GM21786 (cell line): ENCODE measurements at regions not wholly inside any gene's neighbourhood (a gene's known extent, or its start where the extent isn't known, plus 50 kb on each side); places are given as distances from the start of the nearest gene placed in this dataset.

Experiments
- ATAC-seq: cut with Tn5 transposase; IDR thresholded peaks from one replicate; pipeline ENCODE4 v1.9.1; 2021; ENCODE audit not compliant: unreplicated experiment

GRCh38 chr13:65907666-65908525 is 1322.2 kb downstream of the PCDH9 start:
- ATAC-seq, result no peak

GRCh38 chr13:65901723-65902122 is 1328.4 kb downstream of the PCDH9 start:
- ATAC-seq, result no peak

DNA sequence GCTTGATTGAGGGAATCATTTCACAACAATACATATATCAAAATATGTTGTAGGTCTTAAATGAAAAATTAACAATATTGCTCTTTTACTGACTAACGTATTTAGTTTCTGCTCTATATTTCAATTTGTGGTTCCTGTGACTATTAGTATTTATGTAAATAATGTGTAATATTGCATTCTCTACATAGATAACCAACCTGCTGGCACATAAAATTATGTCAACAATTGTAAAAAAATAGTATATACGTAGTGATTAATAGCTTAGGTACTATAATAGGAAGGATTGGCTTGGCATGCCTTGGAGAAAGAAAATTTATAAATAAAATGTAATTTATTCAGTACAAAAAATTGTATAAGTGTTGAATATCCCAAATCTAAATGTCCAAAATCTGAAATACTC is 1336.1 kb downstream of the PCDH9 start:
- ATAC-seq, result no peak

- ATAC-seq, result no peak
These were observed 1337.3 kb downstream of the PCDH9 start for GRCh38 chr13:65892859-65893258.

DNA sequence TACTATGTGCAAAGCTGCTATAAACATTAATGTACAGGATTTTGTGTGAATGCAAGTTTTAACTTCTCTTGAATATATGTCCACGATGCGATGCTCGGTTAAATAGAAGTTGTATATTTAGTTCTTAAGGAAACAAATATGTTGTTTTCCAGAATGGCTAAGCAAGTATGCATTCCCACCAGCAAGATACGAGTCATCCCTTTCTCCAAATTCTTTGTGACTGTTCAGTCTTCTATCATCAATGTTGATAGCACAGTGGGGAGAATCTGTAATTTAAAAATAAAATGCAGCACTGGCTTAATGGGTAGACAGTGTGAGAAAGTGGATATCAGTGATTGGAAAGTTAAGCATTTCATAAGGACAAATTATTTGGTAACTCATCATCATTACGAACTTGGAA is 1340.8 kb downstream of the PCDH9 start:
- no peak for ATAC-seq

DNA sequence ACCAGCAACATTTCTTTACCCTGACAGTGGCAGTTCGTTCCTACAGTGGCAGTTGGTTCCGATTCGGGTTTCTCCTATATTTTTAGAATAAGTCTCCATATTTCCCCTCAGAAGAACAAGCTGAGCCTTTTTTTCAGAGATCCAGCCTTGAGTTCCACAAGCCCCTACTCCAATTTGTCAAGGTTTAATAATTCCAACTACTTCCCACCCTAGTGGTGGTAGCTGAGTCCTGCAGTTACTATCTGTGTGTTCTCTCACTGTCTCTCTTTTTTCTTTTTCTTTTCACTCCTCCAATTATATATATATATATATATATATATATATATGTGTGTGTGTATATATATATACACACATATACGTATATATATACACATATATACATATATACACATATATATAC is 1347.3 kb downstream of the PCDH9 start:
- no peak for ATAC-seq

DNA sequence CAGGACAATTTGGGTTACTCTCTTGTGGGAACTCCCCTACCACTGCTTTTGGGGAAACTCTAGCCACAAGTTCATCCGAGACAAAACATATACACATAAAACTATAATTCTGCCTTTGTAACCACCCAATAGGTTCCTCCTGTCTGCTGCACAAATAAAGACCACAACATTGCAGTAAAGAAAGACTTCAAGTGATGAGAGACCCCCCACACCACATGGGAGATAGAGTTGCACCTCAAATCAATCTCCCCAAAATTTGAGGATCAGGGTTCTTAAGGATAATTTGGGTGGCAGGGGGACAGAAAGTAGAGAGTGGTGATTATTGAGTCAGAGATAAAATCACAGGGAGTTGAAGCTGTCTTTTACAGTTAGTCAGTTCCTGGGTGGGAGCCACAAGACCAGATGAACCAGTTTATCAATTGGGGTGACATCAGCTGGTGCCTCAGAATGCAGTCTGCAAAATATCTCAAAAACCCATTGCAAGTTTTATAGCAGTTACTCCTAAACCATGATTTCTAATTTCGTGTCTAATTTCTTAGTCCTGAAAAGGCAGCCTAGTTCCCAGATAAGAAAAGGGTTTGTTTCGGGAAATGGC is 1348.5 kb downstream of the PCDH9 start:
- ATAC-seq, result no peak

- no peak for ATAC-seq
These were observed 1355.1 kb downstream of the PCDH9 start for GRCh38 chr13:65875031-65875430.

DNA sequence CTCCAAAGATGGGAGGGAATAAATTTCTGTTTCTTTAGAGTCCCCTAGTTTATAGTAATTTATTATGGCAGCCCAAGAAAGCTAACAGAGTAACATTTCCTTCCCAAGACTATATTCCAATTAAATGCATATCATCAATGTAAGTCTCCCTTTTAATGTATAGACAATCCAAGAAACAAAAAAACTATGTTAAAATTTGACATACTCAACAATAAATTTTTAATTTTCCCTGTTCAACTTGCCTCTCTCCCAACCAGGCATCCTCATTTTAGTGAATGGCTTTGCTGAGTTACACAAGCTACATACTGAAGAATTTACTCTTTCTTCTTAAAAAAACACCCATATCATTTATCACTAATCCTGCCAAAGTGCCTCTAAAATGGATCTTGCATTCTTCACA is 1357.7 kb downstream of the PCDH9 start:
- ATAC-seq, result no peak

DNA sequence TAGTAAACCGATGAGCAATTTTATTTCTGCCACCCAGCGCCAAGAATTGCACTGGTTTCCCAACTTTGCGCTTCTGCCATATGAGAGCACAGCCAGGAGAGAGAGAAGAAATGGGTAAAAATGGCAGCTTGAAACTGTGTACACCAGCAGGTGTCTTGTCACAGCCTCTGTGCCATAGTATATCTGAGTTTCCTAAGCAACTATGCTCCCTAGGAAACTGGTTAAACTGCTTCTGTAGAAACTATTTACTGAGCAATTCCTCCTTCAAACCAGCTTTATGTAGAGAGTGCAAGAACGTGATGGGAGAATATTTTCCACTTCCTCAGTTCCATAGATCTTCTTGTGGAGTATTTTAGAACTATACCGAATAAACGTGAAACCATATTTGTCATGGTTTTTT is 1361.3 kb downstream of the PCDH9 start:
- no peak for ATAC-seq

GRCh38 chr13:65868099-65868498 is 1362.0 kb downstream of the PCDH9 start:
- ATAC-seq, result no peak

DNA sequence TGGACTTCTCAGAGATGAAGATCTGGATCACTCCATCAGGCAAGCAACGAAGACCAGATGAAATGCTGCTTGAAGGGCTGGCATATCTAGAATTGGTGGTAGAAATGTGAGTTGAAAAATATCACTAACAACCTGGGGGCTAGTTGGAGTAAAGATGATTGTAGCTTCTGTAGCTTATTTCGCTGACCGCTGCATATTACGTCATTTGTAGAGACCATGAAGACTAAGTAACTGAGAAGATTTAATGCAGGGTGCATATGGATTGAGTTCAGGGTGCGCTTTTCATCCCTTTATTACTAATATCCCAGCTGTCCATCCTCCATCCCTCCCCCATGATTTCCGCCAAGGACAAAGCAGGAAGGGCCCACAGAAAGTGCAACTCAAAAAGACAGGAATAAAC is 1364.0 kb downstream of the PCDH9 start:
- ATAC-seq, result no peak

- no peak for ATAC-seq
These were observed 1364.9 kb downstream of the PCDH9 start for GRCh38 chr13:65865206-65865605.

GRCh38 chr13:65864039-65864438 is 1366.1 kb downstream of the PCDH9 start:
- no peak for ATAC-seq

DNA sequence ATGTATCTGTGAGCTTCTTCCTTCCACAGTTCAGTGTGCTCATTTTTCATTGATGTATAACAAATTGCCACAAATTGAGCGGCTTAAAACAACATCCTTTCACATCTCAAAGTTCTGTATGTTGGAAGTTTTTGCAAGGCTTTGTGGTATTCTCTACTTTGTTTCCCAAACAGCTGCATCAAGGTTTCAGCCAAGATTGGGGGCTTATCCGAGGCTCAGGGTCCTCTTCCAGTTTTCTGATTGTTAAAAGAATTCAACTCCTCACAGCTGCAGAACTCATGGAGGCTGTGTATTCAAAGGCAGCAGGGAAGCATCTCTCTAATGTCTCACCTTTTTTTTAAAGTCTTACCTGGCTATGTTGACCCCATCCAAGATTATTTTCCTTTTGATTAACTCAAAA is 1369.8 kb downstream of the PCDH9 start:
- no peak for ATAC-seq

GRCh38 chr13:65857942-65858565 is 1372.1 kb downstream of the PCDH9 start:
- ATAC-seq, result no peak

DNA sequence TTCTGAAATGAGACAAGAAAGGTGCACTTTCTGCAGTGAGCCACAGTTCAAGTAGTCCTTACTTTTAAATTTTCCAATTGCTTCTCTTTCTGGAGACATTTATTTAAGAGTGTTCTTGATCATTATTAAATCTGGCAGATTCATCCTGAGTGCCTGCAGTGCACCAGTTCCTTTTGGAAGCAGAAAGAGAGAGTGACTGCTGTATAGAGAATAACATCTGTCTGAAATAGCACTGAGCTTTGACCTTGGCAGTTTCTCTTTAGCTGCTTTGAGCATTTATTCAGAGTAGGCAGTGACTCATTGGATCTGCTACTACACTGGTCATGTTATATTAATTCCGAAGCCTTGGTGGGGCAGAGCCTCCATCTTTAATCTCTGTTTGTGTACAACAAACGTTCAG is 1373.7 kb downstream of the PCDH9 start:
- no peak for ATAC-seq

DNA sequence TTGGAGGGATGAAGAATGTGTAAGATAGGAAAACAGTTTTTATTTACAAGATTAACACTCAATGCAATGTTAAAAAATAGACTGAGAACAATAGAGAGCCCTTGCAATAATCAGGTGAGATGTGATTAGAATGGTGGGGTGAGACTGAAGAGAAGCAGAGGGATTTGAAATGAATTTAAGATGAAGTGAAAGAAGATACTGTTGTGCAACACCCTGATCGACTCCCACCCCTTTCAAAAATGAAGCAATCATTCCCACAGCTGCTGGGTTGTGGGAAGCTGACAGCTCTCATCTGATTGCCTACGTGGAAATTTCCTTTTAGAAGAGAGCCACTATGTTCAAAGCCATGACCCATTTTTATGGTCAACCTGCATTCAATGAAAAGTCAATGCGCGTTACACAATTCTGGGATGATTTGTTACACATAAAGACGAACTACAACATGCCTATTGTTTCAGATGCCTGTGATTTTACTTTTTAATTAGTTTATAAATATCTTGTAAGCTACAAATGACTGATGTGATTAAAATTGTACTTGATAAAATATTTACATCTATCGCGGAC is 1374.8 kb downstream of the PCDH9 start:
- no peak for ATAC-seq

- ATAC-seq, result no peak
These were observed 1375.7 kb downstream of the PCDH9 start for GRCh38 chr13:65854431-65854830.

DNA sequence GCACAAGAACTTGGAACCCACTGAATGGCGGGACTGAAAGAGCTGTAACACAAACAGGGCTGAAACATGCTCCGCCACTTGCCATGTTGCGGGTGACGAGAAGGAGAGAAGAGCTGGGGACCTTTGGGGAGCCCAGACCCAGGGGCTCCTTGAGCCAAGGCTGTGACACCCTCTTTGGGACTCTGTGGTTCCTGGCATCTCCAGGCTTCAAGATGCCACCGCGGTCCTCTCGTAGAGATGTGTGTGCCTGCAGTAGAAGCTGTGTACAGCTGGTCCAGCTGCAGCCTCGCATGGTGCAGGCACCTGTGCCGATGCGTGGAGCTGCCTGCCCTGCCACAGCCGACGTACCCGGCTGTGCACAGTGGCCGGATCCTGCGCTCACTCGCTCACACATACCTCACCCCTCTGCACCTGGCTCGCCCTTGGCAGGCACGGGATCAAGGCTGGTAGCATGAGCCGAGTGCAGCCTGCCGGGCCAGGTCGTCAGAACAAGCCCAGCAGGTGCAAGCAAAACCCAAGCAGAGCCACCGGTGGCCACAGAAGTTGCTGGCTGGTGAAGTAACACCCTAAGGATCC is 1385.8 kb downstream of the PCDH9 start:
- ATAC-seq, result no peak

GRCh38 chr13:65843314-65843731 is 1386.8 kb downstream of the PCDH9 start:
- ATAC-seq, result no peak

DNA sequence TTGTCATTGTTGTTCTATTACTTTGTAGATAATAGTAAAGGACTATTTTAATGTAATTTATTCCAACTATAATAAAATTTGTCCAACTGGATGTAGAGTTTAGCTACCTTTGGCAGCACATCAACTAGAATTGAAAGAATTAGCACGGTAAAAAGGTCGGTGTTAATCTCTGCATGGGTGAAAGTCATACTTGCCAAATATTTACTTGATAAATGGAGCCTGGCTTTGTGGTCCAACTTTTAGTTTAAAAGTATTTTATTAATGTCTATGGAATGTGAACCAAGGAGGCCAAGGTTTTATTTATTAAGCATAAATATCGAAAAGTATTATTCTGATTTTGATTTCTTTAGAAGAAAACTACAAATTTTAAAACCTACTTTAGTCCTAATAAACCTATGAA is 1389.0 kb downstream of the PCDH9 start:
- ATAC-seq, result no peak
